K562 (cell line): ENCODE measurements at regions not wholly inside any gene's neighbourhood (a gene's known extent, or its start where the extent isn't known, plus 50 kb on each side); places are given as distances from the start of the nearest gene placed in this dataset.

Experiments used
- BHLHE40 ChIP-seq: IDR thresholded peaks from 2 replicates; pipeline ENCODE4 v1.6.1; 2011; ENCODE audit warnings: low read length, improper control_type of control experiment
- HNRNPLL ChIP-seq: fragments of 200-400 bp; formaldehyde crosslinking; IDR thresholded peaks from 2 replicates; pipeline ENCODE4 v1.6.1; 2017; ENCODE audit warnings: low read length, low read depth, mild to moderate bottlenecking; ENCODE audit not compliant: poor library complexity, severe bottlenecking
- IRF2 ChIP-seq: sonication (generic); formaldehyde crosslinking; IDR thresholded peaks from 2 replicates; pipeline ENCODE4 v1.8.1; 2022; ENCODE audit warnings: mild to moderate bottlenecking, missing genetic modification reagents
- SPI1 ChIP-seq: IDR thresholded peaks from 2 replicates; pipeline ENCODE4 v1.6.1; 2011; ENCODE audit warnings: low read depth, low read length, control low read depth, borderline replicate concordance
- STAT5A ChIP-seq: IDR thresholded peaks from 2 replicates; pipeline ENCODE4 v1.6.1; 2012; ENCODE audit warnings: low read length, inconsistent platforms, borderline replicate concordance
- ZNF121 ChIP-seq: sonication (generic); formaldehyde crosslinking; conservative IDR thresholded peaks from 2 replicates; pipeline ENCODE4 v1.8.0; 2022; ENCODE audit warnings: missing genetic modification reagents
- ZNF354B ChIP-seq: fragments of 250-450 bp; sonication (Bioruptor Pico); IDR thresholded peaks from 2 replicates; pipeline ENCODE4 v1.4.0; 2020
- ZNF780A ChIP-seq: fragments of 250-450 bp; sonication (Bioruptor Pico); IDR thresholded peaks from 2 replicates; pipeline ENCODE4 v1.5.0; 2021; ENCODE audit warnings: mild to moderate bottlenecking
- TF ChIP-seq, protein P1 (sequence below): fragments of 450-650 bp; IDR thresholded peaks from one replicate; pipeline ENCODE4 v1.6.1; 2018; ENCODE audit warnings: mild to moderate bottlenecking, moderate library complexity; ENCODE audit not compliant: partially characterized antibody
- TF ChIP-seq, protein P2 (sequence below): fragments of 450-650 bp; IDR thresholded peaks from 2 replicates; pipeline ENCODE4 v1.6.1; 2018; ENCODE audit warnings: mild to moderate bottlenecking, low read depth; ENCODE audit not compliant: partially characterized antibody
- TF ChIP-seq, protein P3 (sequence below): fragments of 150-350 bp; IDR thresholded peaks from 2 replicates; pipeline ENCODE4 v1.6.1; 2014; ENCODE audit warnings: low read depth, mild to moderate bottlenecking, low read length, borderline replicate concordance
- TF ChIP-seq, protein P4 (sequence below), 3 experiments: IDR thresholded peaks in 2 of 3; conservative IDR thresholded peaks in 1 of 3; 2 replicates each; pipeline ENCODE4 v1.5.1; 2011 to 2012; ENCODE audit warnings: low read length in 3 of 3, mild to moderate bottlenecking in 3 of 3, control low read depth in 2 of 3, improper control_type of control experiment in 1 of 3, inconsistent platforms in 1 of 3, low read depth in 1 of 3, mixed read lengths in 1 of 3, moderate library complexity in 1 of 3; ENCODE audit not compliant: insufficient read depth in 2 of 3

DNA sequence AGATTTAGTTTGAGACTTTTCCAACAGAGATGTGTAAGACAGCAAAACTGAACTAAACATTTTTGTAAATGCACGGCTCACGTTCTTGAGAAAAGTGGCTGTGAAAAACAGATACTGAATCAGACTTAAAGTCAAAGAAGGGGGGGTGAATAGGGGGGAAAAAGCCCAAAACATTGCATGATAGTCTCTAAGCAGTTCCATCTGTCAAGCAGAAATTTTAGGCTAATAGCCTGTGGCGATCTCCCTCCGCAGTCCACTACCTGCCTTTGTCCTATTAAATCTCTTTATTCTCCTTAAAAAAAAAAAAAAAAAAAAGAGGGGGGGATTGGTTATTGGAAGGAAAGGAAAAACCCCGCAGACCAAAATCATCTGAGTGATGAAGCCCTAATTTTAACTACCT is 217.6 kb upstream of the NFIA start:
- TF ChIP-seq ZNF354B (CRISPR knock-in tag) = no peak
- no peak for TF ChIP-seq IRF2 (CRISPR knock-in tag)
- TF ChIP-seq, protein P1, sequence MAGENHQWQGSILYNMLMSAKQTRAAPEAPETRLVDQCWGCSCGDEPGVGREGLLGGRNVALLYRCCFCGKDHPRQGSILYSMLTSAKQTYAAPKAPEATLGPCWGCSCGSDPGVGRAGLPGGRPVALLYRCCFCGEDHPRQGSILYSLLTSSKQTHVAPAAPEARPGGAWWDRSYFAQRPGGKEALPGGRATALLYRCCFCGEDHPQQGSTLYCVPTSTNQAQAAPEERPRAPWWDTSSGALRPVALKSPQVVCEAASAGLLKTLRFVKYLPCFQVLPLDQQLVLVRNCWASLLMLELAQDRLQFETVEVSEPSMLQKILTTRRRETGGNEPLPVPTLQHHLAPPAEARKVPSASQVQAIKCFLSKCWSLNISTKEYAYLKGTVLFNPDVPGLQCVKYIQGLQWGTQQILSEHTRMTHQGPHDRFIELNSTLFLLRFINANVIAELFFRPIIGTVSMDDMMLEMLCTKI = no peak
- no peak for TF ChIP-seq HNRNPLL
- no peak for TF ChIP-seq SPI1
- no peak for TF ChIP-seq STAT5A
- TF ChIP-seq, protein P2, sequence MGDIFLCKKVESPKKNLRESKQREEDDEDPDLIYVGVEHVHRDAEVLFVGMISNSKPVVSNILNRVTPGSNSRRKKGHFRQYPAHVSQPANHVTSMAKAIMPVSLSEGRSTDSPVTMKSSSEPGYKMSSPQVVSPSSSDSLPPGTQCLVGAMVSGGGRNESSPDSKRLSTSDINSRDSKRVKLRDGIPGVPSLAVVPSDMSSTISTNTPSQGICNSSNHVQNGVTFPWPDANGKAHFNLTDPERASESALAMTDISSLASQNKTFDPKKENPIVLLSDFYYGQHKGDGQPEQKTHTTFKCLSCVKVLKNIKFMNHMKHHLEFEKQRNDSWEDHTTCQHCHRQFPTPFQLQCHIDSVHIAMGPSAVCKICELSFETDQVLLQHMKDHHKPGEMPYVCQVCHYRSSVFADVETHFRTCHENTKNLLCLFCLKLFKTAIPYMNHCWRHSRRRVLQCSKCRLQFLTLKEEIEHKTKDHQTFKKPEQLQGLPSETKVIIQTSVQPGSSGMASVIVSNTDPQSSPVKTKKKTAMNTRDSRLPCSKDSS = no peak
- TF ChIP-seq, protein P3, sequence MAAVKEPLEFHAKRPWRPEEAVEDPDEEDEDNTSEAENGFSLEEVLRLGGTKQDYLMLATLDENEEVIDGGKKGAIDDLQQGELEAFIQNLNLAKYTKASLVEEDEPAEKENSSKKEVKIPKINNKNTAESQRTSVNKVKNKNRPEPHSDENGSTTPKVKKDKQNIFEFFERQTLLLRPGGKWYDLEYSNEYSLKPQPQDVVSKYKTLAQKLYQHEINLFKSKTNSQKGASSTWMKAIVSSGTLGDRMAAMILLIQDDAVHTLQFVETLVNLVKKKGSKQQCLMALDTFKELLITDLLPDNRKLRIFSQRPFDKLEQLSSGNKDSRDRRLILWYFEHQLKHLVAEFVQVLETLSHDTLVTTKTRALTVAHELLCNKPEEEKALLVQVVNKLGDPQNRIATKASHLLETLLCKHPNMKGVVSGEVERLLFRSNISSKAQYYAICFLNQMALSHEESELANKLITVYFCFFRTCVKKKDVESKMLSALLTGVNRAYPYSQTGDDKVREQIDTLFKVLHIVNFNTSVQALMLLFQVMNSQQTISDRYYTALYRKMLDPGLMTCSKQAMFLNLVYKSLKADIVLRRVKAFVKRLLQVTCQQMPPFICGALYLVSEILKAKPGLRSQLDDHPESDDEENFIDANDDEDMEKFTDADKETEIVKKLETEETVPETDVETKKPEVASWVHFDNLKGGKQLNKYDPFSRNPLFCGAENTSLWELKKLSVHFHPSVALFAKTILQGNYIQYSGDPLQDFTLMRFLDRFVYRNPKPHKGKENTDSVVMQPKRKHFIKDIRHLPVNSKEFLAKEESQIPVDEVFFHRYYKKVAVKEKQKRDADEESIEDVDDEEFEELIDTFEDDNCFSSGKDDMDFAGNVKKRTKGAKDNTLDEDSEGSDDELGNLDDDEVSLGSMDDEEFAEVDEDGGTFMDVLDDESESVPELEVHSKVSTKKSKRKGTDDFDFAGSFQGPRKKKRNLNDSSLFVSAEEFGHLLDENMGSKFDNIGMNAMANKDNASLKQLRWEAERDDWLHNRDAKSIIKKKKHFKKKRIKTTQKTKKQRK = no peak
- TF ChIP-seq, protein P4, sequence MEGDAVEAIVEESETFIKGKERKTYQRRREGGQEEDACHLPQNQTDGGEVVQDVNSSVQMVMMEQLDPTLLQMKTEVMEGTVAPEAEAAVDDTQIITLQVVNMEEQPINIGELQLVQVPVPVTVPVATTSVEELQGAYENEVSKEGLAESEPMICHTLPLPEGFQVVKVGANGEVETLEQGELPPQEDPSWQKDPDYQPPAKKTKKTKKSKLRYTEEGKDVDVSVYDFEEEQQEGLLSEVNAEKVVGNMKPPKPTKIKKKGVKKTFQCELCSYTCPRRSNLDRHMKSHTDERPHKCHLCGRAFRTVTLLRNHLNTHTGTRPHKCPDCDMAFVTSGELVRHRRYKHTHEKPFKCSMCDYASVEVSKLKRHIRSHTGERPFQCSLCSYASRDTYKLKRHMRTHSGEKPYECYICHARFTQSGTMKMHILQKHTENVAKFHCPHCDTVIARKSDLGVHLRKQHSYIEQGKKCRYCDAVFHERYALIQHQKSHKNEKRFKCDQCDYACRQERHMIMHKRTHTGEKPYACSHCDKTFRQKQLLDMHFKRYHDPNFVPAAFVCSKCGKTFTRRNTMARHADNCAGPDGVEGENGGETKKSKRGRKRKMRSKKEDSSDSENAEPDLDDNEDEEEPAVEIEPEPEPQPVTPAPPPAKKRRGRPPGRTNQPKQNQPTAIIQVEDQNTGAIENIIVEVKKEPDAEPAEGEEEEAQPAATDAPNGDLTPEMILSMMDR (IDR thresholded peaks at IDR 0.05 in 2 of 3, conservative IDR thresholded peaks at IDR 0.05 in 1 of 3; ENCODE audit: insufficient read depth in 2 of 3, low read depth in 1 of 3, low read length in 3 of 3) = no peak
- TF ChIP-seq ZNF780A (CRISPR knock-in tag) = no peak
- TF ChIP-seq BHLHE40 = no peak
- no peak for TF ChIP-seq ZNF121
